Liver (tissue), 3 donors: ENCODE measurements at regions not wholly inside any gene's neighbourhood (a gene's known extent, or its start where the extent isn't known, plus 50 kb on each side); places are given as distances from the start of the nearest gene placed in this dataset.

Experiments
- GABPA ChIP-seq, 2 donors: IDR thresholded peaks in 1 of 2; conservative IDR thresholded peaks in 1 of 2; 2 replicates each; pipeline ENCODE4 v1.6.1; 2016; ENCODE audit warnings: antibody characterized with exemption in 2 of 2, mild to moderate bottlenecking in 1 of 2, moderate library complexity in 1 of 2
- HNF4G ChIP-seq: IDR thresholded peaks from 2 replicates; pipeline ENCODE4 v1.6.1; 2016; ENCODE audit warnings: antibody characterized with exemption
- JUND ChIP-seq, 2 donors: IDR thresholded peaks; 2 replicates each; pipeline ENCODE4 v1.6.1; 2016; ENCODE audit warnings: antibody characterized with exemption in 2 of 2
- RAD21 ChIP-seq, 2 donors: IDR thresholded peaks; 2 replicates each; pipeline ENCODE4 v1.6.1; 2016; ENCODE audit warnings: antibody characterized with exemption in 2 of 2, mild to moderate bottlenecking in 2 of 2
- RXRA ChIP-seq, 2 donors: IDR thresholded peaks; 2 replicates each; pipeline ENCODE4 v1.6.1; 2017 to 2018; ENCODE audit warnings: antibody characterized with exemption in 2 of 2, mild to moderate bottlenecking in 1 of 2
- SP1 ChIP-seq: IDR thresholded peaks from 2 replicates; pipeline ENCODE4 v1.6.1; 2018; ENCODE audit warnings: antibody characterized with exemption, mild to moderate bottlenecking
- TAF1 ChIP-seq: conservative IDR thresholded peaks from 2 replicates; pipeline ENCODE4 v1.6.1; 2016; ENCODE audit warnings: antibody characterized with exemption, mild to moderate bottlenecking
- YY1 ChIP-seq: IDR thresholded peaks from 2 replicates; pipeline ENCODE4 v1.6.1; 2016; ENCODE audit warnings: antibody characterized with exemption, mild to moderate bottlenecking
- TF ChIP-seq, protein P1 (sequence below): IDR thresholded peaks from 2 replicates; pipeline ENCODE4 v1.6.1; 2016; ENCODE audit warnings: antibody characterized with exemption
- TF ChIP-seq, protein P2 (sequence below): fragments of 150-350 bp; IDR thresholded peaks from 2 replicates; pipeline ENCODE4 v1.5.1; 2017; ENCODE audit warnings: improper control_type of control experiment, low read depth, low read length; ENCODE audit not compliant: missing input control
- TF ChIP-seq, protein P3 (sequence below): IDR thresholded peaks from 2 replicates; pipeline ENCODE4 v1.6.1; 2016; ENCODE audit warnings: antibody characterized with exemption, mild to moderate bottlenecking
- TF ChIP-seq, protein P4 (sequence below): IDR thresholded peaks from 2 replicates; pipeline ENCODE4 v1.6.1; 2016; ENCODE audit warnings: antibody characterized with exemption
- donor health status: healthy.
- donor health status: healthy.

DNA sequence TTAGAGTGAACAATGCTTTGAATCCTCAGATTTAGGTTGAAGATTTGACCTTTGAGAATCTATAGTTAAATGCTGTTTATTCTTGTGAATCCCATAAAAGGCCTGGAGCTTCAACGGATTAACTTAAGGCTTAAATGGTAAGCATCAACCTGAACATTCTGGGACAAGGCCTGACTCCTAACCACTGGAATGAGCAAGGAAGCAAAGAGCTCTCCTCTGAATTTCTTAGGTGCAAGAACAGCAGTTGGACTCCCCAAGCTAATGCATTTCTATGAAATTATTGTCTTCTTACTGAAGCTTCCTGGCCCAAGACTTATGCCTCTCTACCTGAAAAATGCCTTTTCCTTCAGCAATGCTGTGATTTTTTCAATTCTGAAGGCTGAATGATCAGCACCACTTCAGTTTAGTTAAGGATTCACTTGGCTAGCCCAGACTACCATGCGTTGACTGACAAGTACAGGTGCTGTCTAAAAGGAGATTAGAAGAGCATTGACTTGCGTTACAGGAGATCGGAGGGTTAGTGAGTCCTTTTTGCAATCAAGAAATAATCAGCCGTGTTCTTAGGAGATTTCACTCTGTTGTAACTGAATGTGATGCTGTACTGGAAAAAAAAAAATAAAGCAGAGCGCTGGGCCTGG lies 178.5 kb downstream of the ZC3H11B start:
- TF ChIP-seq, protein P1, sequence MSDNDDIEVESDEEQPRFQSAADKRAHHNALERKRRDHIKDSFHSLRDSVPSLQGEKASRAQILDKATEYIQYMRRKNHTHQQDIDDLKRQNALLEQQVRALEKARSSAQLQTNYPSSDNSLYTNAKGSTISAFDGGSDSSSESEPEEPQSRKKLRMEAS = no peak
- TF ChIP-seq YY1 = no peak
- TF ChIP-seq RXRA (IDR thresholded peaks at IDR 0.05) = no peak
- no peak for TF ChIP-seq RAD21 (IDR thresholded peaks at IDR 0.05)
- TF ChIP-seq, protein P2, sequence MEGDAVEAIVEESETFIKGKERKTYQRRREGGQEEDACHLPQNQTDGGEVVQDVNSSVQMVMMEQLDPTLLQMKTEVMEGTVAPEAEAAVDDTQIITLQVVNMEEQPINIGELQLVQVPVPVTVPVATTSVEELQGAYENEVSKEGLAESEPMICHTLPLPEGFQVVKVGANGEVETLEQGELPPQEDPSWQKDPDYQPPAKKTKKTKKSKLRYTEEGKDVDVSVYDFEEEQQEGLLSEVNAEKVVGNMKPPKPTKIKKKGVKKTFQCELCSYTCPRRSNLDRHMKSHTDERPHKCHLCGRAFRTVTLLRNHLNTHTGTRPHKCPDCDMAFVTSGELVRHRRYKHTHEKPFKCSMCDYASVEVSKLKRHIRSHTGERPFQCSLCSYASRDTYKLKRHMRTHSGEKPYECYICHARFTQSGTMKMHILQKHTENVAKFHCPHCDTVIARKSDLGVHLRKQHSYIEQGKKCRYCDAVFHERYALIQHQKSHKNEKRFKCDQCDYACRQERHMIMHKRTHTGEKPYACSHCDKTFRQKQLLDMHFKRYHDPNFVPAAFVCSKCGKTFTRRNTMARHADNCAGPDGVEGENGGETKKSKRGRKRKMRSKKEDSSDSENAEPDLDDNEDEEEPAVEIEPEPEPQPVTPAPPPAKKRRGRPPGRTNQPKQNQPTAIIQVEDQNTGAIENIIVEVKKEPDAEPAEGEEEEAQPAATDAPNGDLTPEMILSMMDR = no peak
- TF ChIP-seq JUND (IDR thresholded peaks at IDR 0.05) = no peak
- TF ChIP-seq, protein P3, sequence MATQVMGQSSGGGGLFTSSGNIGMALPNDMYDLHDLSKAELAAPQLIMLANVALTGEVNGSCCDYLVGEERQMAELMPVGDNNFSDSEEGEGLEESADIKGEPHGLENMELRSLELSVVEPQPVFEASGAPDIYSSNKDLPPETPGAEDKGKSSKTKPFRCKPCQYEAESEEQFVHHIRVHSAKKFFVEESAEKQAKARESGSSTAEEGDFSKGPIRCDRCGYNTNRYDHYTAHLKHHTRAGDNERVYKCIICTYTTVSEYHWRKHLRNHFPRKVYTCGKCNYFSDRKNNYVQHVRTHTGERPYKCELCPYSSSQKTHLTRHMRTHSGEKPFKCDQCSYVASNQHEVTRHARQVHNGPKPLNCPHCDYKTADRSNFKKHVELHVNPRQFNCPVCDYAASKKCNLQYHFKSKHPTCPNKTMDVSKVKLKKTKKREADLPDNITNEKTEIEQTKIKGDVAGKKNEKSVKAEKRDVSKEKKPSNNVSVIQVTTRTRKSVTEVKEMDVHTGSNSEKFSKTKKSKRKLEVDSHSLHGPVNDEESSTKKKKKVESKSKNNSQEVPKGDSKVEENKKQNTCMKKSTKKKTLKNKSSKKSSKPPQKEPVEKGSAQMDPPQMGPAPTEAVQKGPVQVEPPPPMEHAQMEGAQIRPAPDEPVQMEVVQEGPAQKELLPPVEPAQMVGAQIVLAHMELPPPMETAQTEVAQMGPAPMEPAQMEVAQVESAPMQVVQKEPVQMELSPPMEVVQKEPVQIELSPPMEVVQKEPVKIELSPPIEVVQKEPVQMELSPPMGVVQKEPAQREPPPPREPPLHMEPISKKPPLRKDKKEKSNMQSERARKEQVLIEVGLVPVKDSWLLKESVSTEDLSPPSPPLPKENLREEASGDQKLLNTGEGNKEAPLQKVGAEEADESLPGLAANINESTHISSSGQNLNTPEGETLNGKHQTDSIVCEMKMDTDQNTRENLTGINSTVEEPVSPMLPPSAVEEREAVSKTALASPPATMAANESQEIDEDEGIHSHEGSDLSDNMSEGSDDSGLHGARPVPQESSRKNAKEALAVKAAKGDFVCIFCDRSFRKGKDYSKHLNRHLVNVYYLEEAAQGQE = no peak
- no peak for TF ChIP-seq HNF4G
- TF ChIP-seq, protein P4, sequence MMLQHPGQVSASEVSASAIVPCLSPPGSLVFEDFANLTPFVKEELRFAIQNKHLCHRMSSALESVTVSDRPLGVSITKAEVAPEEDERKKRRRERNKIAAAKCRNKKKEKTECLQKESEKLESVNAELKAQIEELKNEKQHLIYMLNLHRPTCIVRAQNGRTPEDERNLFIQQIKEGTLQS = no peak
- TF ChIP-seq TAF1 = no peak
- TF ChIP-seq SP1 = no peak
- no peak for TF ChIP-seq GABPA (IDR thresholded peaks at IDR 0.05 in 1 of 2, conservative IDR thresholded peaks at IDR 0.05 in 1 of 2)
